ENCODE measurements at regions not wholly inside any gene's neighbourhood (a gene's known extent, or its start where the extent isn't known, plus 50 kb on each side); places are given as distances from the start of the nearest gene placed in this dataset.

- Mint-ChIP-seq H3K4me1 (peaks cover 10% of the 10 kb centered on the region), H3K4me3 (no peak overlapping the region), H3K27ac (no peak overlapping the region), H3K27me3 (ENCODE audit: low read depth) (peaks cover 89% of the 10 kb centered on the region), H3K36me3 (ENCODE audit: low read depth) (no peaks in the 10 kb centered on the region), H3K9me3 (peaks cover 27% of the 10 kb centered on the region)
- no peak for TF ChIP-seq CTCF (IDR thresholded peaks at IDR 0.05; ENCODE audit: unreplicated experiment in 3 of 3)
Measured at GRCh38 chr22:22410121-22410520, 98.4 kb downstream of the ZNF280B start.

- Mint-ChIP-seq H3K4me3 (no peak overlapping the region), H3K4me1 (peaks cover 10% of the 10 kb centered on the region), H3K36me3 (ENCODE audit: low read depth) (no peaks in the 10 kb centered on the region), H3K27me3 (ENCODE audit: low read depth) (peaks cover 90% of the 10 kb centered on the region), H3K27ac (no peak overlapping the region), H3K9me3 (peaks cover 27% of the 10 kb centered on the region)
- no peak for TF ChIP-seq CTCF (IDR thresholded peaks at IDR 0.05; ENCODE audit: unreplicated experiment in 3 of 3)
Measured at GRCh38 chr22:22410677-22411076, 97.9 kb downstream of the ZNF280B start.

GRCh38 chr22:22414266-22414665 lies 94.3 kb downstream of the ZNF280B start:
- no peak overlapping the region for H3K4me3 Mint-ChIP-seq
- no peak for TF ChIP-seq CTCF (IDR thresholded peaks at IDR 0.05; ENCODE audit: unreplicated experiment in 3 of 3)
- H3K27me3 Mint-ChIP-seq (ENCODE audit: low read depth) = peaks cover 84% of the 10 kb centered on the region
- H3K4me1 Mint-ChIP-seq = peaks cover 10% of the 10 kb centered on the region
- H3K27ac Mint-ChIP-seq = no peak overlapping the region
- no peaks in the 10 kb centered on the region for H3K36me3 Mint-ChIP-seq (ENCODE audit: low read depth)
- H3K9me3 Mint-ChIP-seq = peaks cover 27% of the 10 kb centered on the region

GRCh38 chr22:22417495-22418162 lies 90.9 kb downstream of the ZNF280B start:
- H3K9me3 Mint-ChIP-seq = peaks cover 17% of the 10 kb centered on the region
- TF ChIP-seq CTCF (IDR thresholded peaks at IDR 0.05; ENCODE audit: unreplicated experiment in 3 of 3) = no peak

GRCh38 chr22:22418163-22418549 lies 90.4 kb downstream of the ZNF280B start:
- no peak for TF ChIP-seq CTCF (IDR thresholded peaks at IDR 0.05; ENCODE audit: unreplicated experiment in 3 of 3)
- Mint-ChIP-seq H3K4me3 (no peak overlapping the region), H3K4me1 (peaks cover 8% of the 10 kb centered on the region), H3K36me3 (ENCODE audit: low read depth) (no peaks in the 10 kb centered on the region), H3K9me3 (peaks cover 12% of the 10 kb centered on the region), H3K27ac (no peak overlapping the region), H3K27me3 (ENCODE audit: low read depth) (peaks cover 79% of the 10 kb centered on the region)

More at GRCh38 chr22:22417495-22418162, 90.9 kb downstream of the ZNF280B start:
- Mint-ChIP-seq H3K27me3 (ENCODE audit: low read depth) (peaks cover 82% of the 10 kb centered on the region), H3K36me3 (ENCODE audit: low read depth) (no peaks in the 10 kb centered on the region), H3K4me1 (peaks cover 5% of the 10 kb centered on the region), H3K27ac (no peak overlapping the region), H3K4me3 (no peak overlapping the region)

GRCh38 chr22:22418957-22419356 lies 89.6 kb downstream of the ZNF280B start:
- Mint-ChIP-seq H3K27me3 (ENCODE audit: low read depth) (peaks cover 73% of the 10 kb centered on the region), H3K4me1 (peaks cover 8% of the 10 kb centered on the region), H3K4me3 (no peak overlapping the region), H3K27ac (no peak overlapping the region), H3K9me3 (peaks cover 4% of the 10 kb centered on the region), H3K36me3 (ENCODE audit: low read depth) (no peaks in the 10 kb centered on the region)
- TF ChIP-seq CTCF (IDR thresholded peaks at IDR 0.05; ENCODE audit: unreplicated experiment in 3 of 3) = no peak
